ENCODE measurements at regions not wholly inside any gene's neighbourhood (a gene's known extent, or its start where the extent isn't known, plus 50 kb on each side); places are given as distances from the start of the nearest gene placed in this dataset.

DNA sequence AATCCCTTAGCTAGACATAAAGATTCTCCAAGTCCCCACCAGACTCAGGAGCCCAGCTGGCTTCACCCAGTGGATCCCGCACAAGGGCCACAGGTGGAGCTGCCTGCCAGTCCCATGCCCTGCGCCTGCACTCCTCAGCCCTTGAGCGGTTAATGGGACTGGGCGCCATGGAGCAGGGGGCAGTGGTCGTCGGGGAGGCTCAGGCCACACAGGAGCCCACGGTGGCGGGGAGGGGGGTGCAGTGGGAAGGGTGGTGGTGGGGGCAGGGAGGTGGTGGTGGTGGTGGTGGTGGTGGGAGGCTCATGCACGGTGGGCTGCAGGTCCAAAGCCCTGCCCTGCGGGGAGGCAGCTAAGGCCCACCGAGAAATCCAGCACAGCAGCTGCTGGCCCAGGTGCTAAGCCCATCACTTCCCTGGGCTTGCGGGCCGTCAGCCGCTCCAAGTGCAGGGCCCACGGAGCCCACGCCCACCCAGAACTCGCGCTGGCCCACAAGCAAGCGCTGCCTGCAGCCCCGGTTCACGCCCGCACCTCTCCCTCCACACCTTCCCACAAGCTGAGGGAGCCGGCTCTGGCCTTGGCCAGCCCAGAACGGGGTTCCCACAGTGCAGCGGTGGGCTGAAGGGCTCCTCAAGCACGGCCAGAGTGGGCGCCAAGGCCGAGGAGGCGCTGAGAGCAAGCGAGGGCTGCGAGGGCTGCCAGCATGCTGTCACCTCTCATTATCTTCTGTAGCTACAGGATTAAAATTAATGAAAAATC, 732.5 kb upstream of the POM121L12 start:
- no peaks in the 10 kb centered on the region for H3K36me3 Mint-ChIP-seq (ENCODE audit: low read depth)
- no peaks in the 10 kb centered on the region for H3K9me3 Mint-ChIP-seq
- TF ChIP-seq, protein P1, sequence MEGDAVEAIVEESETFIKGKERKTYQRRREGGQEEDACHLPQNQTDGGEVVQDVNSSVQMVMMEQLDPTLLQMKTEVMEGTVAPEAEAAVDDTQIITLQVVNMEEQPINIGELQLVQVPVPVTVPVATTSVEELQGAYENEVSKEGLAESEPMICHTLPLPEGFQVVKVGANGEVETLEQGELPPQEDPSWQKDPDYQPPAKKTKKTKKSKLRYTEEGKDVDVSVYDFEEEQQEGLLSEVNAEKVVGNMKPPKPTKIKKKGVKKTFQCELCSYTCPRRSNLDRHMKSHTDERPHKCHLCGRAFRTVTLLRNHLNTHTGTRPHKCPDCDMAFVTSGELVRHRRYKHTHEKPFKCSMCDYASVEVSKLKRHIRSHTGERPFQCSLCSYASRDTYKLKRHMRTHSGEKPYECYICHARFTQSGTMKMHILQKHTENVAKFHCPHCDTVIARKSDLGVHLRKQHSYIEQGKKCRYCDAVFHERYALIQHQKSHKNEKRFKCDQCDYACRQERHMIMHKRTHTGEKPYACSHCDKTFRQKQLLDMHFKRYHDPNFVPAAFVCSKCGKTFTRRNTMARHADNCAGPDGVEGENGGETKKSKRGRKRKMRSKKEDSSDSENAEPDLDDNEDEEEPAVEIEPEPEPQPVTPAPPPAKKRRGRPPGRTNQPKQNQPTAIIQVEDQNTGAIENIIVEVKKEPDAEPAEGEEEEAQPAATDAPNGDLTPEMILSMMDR (IDR thresholded peaks at IDR 0.05; ENCODE audit: unreplicated experiment in 3 of 3), result no peak
- H3K27ac Mint-ChIP-seq, result no peak overlapping the region
- no peak overlapping the region for H3K4me3 Mint-ChIP-seq
- H3K4me1 Mint-ChIP-seq, result peaks cover 4% of the 10 kb centered on the region
- H3K27me3 Mint-ChIP-seq (ENCODE audit: low read depth), result no peaks in the 10 kb centered on the region

DNA sequence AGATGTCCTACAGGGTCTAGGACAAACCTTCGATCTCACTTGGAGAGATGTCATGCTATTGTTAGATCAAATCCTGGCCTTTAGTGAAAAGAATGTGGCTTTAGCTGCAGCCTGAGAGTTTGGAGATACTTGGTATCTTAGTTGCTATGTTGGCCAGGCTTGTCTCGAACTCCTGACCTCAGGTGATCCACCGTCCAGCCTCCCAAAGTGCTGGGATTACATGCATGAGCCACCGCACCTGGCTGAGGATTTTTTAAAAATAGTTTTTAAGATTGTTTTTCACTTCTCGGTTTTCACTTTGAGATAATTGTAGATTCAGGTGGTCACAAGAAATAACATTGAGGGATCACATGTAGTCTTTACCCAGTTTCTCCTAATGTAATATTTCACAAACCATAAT, 738.3 kb upstream of the POM121L12 start:
- Mint-ChIP-seq H3K27me3 (ENCODE audit: low read depth) (no peaks in the 10 kb centered on the region), H3K27ac (no peak overlapping the region), H3K9me3 (no peaks in the 10 kb centered on the region)

DNA sequence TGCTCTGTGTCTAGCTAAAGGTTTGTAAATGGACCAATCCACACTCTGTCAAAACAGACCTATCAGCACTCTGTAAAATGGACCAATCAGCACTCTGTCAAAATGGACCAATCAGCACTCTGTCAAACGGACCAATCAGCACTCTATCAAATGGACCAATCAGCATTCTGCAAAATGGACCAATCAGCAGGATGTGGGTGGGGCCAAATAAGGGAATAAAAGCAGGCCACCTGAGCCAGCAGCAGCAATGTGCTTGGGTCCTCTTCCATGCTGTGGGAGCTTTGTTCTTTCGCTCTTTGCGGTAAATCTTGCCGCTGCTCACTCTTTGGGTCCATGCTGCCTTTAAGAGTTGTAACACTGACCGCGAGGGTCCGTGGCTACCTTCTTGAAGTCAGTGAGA, 740.5 kb upstream of the POM121L12 start:
- H3K4me1 Mint-ChIP-seq, result no peaks in the 10 kb centered on the region

More for the DNA sequence above, 738.3 kb upstream of the POM121L12 start:
- Mint-ChIP-seq H3K4me1 (no peaks in the 10 kb centered on the region), H3K4me3 (no peak overlapping the region), H3K36me3 (ENCODE audit: low read depth) (no peaks in the 10 kb centered on the region)
- TF ChIP-seq, protein P1 (IDR thresholded peaks at IDR 0.05; ENCODE audit: unreplicated experiment in 3 of 3), result no peak

DNA sequence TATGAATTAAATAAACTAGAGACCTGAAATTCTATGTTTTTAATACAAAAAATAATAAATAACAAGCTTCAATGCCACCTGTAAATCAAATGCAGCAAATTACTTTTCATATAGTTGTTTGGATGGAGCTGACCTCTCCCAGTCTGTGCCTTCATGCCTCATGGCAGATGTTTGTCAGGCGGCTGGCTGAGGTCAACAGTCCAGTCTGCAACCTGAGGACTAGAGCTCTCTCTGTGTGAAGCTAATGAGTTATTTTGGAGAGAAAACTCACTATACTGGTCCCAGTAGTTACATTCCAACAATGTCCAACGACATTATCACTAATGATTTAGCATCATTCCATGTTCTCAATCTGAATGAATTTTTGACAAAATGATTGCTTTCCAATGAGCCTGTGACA, 746.2 kb upstream of the POM121L12 start:
- Mint-ChIP-seq H3K4me3 (no peak overlapping the region), H3K9me3 (no peaks in the 10 kb centered on the region), H3K27me3 (ENCODE audit: low read depth) (no peaks in the 10 kb centered on the region), H3K4me1 (no peaks in the 10 kb centered on the region), H3K36me3 (ENCODE audit: low read depth) (no peaks in the 10 kb centered on the region), H3K27ac (no peak overlapping the region)
- TF ChIP-seq, protein P1 (IDR thresholded peaks at IDR 0.05; ENCODE audit: unreplicated experiment in 3 of 3), result no peak

More for the DNA sequence above, 740.5 kb upstream of the POM121L12 start:
- TF ChIP-seq, protein P1 (IDR thresholded peaks at IDR 0.05; ENCODE audit: unreplicated experiment in 3 of 3), result no peak
- Mint-ChIP-seq H3K36me3 (ENCODE audit: low read depth) (no peaks in the 10 kb centered on the region), H3K9me3 (no peaks in the 10 kb centered on the region), H3K4me3 (no peak overlapping the region), H3K27me3 (ENCODE audit: low read depth) (no peaks in the 10 kb centered on the region), H3K27ac (no peak overlapping the region)

DNA sequence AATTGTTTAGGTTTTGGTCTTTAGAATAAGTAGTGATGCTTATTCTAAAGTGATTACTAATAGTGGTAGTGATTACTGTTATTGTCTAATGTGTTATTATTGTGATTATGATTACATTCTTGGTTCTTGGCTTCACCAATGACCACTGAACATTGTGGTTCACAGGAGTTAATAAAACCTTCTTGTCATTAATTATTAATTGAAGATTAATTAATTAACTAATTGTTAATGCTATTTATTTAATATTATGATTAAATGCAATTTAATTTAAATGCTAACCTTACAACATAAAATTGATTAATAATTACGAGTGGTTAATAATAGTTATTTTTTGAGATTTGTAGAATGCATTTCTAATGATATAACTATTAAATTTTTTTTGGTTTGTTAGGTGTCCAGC, 747.7 kb upstream of the POM121L12 start:
- no peaks in the 10 kb centered on the region for H3K27me3 Mint-ChIP-seq (ENCODE audit: low read depth)
- no peaks in the 10 kb centered on the region for H3K9me3 Mint-ChIP-seq
- TF ChIP-seq, protein P1 (IDR thresholded peaks at IDR 0.05; ENCODE audit: unreplicated experiment in 3 of 3), result no peak
- no peak overlapping the region for H3K4me3 Mint-ChIP-seq
- H3K4me1 Mint-ChIP-seq, result no peaks in the 10 kb centered on the region
- no peak overlapping the region for H3K27ac Mint-ChIP-seq
- H3K36me3 Mint-ChIP-seq (ENCODE audit: low read depth), result no peaks in the 10 kb centered on the region

DNA sequence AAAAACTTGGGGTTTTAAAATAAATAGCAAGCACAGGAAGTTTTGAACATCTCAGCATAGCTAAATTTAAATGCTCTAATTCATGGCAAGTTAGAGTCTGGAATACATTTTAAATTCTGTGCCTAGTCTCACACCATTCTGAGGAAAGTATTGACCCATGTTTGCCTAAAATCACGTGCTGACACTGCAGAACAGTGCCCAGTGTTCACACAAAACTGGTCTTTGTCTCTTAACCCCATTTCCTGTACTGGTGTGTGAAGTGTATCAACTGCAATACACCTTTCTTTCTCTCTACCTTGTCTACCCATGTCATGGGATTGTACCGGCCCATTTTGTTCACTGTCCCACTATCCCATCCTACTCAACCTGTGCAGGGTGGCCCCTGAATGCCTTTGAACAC, 749.7 kb upstream of the POM121L12 start:
- H3K27ac Mint-ChIP-seq, result no peak overlapping the region
- no peaks in the 10 kb centered on the region for H3K4me1 Mint-ChIP-seq
- H3K27me3 Mint-ChIP-seq (ENCODE audit: low read depth), result no peaks in the 10 kb centered on the region
- TF ChIP-seq, protein P1 (IDR thresholded peaks at IDR 0.05; ENCODE audit: unreplicated experiment in 3 of 3), result no peak
- no peaks in the 10 kb centered on the region for H3K36me3 Mint-ChIP-seq (ENCODE audit: low read depth)
- H3K9me3 Mint-ChIP-seq, result peaks cover 2% of the 10 kb centered on the region
- H3K4me3 Mint-ChIP-seq, result no peak overlapping the region
